SW480 (cell line): ENCODE measurements at regions not wholly inside any gene's neighbourhood (a gene's known extent, or its start where the extent isn't known, plus 50 kb on each side); places are given as distances from the start of the nearest gene placed in this dataset.

Experiments
- DNase-seq: peaks from one replicate; pipeline ENCODE4 v3.0.0-alpha.2; 2016; ENCODE audit warnings: low spot score

GRCh38 chr9:107169796-107170195, 113.3 kb upstream of the RAD23B start:
- no peak for DNase-seq

- DNase-seq, result no peak
Measured at GRCh38 chr9:107170801-107171200, 112.3 kb upstream of the RAD23B start.

GRCh38 chr9:107172160-107172978, 110.7 kb upstream of the RAD23B start:
- peak; percentile 68 for DNase-seq

- DNase-seq, result no peak
Measured at GRCh38 chr9:107172979-107173347, 110.1 kb upstream of the RAD23B start.

- DNase-seq, result no peak
Measured at GRCh38 chr9:107173422-107174180, 109.5 kb upstream of the RAD23B start.

- DNase-seq, result peak; percentile 52
Measured at GRCh38 chr9:107174441-107174840, 108.6 kb upstream of the RAD23B start.

GRCh38 chr9:107175041-107175440, 108.0 kb upstream of the RAD23B start:
- DNase-seq, result no peak

- DNase-seq, result no peak
Measured at GRCh38 chr9:107175816-107176435, 107.2 kb upstream of the RAD23B start.

GRCh38 chr9:107176436-107177151, 106.5 kb upstream of the RAD23B start:
- no peak for DNase-seq

GRCh38 chr9:107177243-107177839, 105.7 kb upstream of the RAD23B start:
- DNase-seq, result no peak

- DNase-seq, result peak; percentile 46
Measured at GRCh38 chr9:107177857-107178256, 105.2 kb upstream of the RAD23B start.

GRCh38 chr9:107178293-107178692, 104.8 kb upstream of the RAD23B start:
- peak; percentile 30 for DNase-seq

GRCh38 chr9:107180206-107180605, 102.9 kb upstream of the RAD23B start:
- DNase-seq, result no peak

- DNase-seq, result no peak
Measured at GRCh38 chr9:107183176-107183575, 99.9 kb upstream of the RAD23B start.

- no peak for DNase-seq
Measured at GRCh38 chr9:107188376-107188775, 94.7 kb upstream of the RAD23B start.

- peak; percentile 17 for DNase-seq
Measured at GRCh38 chr9:107190061-107190935, 92.8 kb upstream of the RAD23B start.

- DNase-seq, result no peak
Measured at GRCh38 chr9:107190936-107191290, 92.2 kb upstream of the RAD23B start.

GRCh38 chr9:107193251-107193650, 89.8 kb upstream of the RAD23B start:
- DNase-seq, result no peak

- DNase-seq, result no peak
Measured at GRCh38 chr9:107198718-107199117, 84.4 kb upstream of the RAD23B start.

GRCh38 chr9:107208121-107208520, 75.0 kb upstream of the RAD23B start:
- no peak for DNase-seq

- no peak for DNase-seq
Measured at GRCh38 chr9:107210775-107211174, 72.3 kb upstream of the RAD23B start.
